ENCODE measurements at regions not wholly inside any gene's neighbourhood (a gene's known extent, or its start where the extent isn't known, plus 50 kb on each side); places are given as distances from the start of the nearest gene placed in this dataset.

DNA sequence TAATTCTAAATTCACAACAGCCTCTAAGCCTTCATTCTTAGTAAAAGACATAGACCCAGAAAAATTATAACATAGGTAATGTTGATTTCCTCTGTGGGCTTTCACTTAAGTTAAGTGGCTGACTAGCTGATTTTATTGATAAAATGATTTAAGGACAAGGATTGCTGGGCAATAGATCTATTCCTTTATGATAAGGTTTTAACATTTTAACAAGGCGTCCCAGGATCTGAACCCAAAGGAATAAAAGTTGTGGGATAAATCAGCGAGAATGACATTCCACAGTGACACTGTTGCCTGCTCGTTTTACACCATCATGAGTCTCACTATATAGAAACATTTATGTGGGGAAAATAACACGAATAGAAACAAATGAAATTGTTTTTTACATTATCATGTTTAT lies 1151.0 kb downstream of the ZPLD1 start:
- Histone ChIP-seq H3K27me3 (no peaks in the 10 kb centered on the region), H3K4me1 (no peaks in the 10 kb centered on the region), H3K27ac (no peak overlapping the region), H3K4me3 (no peak overlapping the region), H3K9me3 (no peaks in the 10 kb centered on the region), H3K36me3 (no peaks in the 10 kb centered on the region)
- DNase-seq (ENCODE audit: extremely low spot score in 2 of 2) = no peak
- TF ChIP-seq POLR2A (IDR thresholded peaks at IDR 0.05) (no peak), POLR2AphosphoS5 (IDR thresholded peaks at IDR 0.05; ENCODE audit: insufficient read depth in 1 of 2, low read depth in 1 of 2) (no peak)
- TF ChIP-seq, protein P1, sequence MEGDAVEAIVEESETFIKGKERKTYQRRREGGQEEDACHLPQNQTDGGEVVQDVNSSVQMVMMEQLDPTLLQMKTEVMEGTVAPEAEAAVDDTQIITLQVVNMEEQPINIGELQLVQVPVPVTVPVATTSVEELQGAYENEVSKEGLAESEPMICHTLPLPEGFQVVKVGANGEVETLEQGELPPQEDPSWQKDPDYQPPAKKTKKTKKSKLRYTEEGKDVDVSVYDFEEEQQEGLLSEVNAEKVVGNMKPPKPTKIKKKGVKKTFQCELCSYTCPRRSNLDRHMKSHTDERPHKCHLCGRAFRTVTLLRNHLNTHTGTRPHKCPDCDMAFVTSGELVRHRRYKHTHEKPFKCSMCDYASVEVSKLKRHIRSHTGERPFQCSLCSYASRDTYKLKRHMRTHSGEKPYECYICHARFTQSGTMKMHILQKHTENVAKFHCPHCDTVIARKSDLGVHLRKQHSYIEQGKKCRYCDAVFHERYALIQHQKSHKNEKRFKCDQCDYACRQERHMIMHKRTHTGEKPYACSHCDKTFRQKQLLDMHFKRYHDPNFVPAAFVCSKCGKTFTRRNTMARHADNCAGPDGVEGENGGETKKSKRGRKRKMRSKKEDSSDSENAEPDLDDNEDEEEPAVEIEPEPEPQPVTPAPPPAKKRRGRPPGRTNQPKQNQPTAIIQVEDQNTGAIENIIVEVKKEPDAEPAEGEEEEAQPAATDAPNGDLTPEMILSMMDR (IDR thresholded peaks at IDR 0.05) = no peak
- intact Hi-C loops (cut with DNase I) = no loop called here

GRCh38 chr3:103589770-103590169 lies 1155.0 kb downstream of the ZPLD1 start:
- H3K4me1 ChIP-seq = no peaks in the 10 kb centered on the region
- intact Hi-C loops (cut with DNase I) = no loop called here
- no peaks in the 10 kb centered on the region for H3K27me3 ChIP-seq
- H3K9me3 ChIP-seq = no peaks in the 10 kb centered on the region
- H3K27ac ChIP-seq = no peak overlapping the region
- no peaks in the 10 kb centered on the region for H3K36me3 ChIP-seq
- DNase-seq (ENCODE audit: extremely low spot score in 2 of 2) = no peak
- H3K4me3 ChIP-seq = no peak overlapping the region
- no peak for TF ChIP-seq POLR2AphosphoS5 (IDR thresholded peaks at IDR 0.05; ENCODE audit: insufficient read depth in 1 of 2, low read depth in 1 of 2)
- TF ChIP-seq POLR2A (IDR thresholded peaks at IDR 0.05) = no peak
- TF ChIP-seq, protein P1 (IDR thresholded peaks at IDR 0.05) = no peak

DNA sequence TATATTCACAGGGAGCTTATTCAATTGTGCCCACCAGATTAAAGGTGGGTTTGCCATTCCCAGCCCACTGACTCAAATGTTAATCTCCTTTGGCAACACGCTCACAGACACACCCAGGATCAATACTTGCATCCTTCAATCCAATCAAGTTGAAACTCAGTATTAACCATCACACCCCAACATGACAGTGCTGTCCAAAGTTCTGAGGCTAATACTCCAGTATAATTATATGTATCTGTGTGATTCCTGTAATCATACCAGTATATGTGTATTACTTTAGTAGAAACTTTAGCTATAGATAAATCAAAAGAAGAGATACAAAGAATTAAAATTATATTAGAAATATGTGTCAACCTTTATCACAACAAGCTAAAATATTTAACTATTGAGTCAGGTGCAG lies 1166.0 kb downstream of the ZPLD1 start:
- TF ChIP-seq POLR2A (IDR thresholded peaks at IDR 0.05) (no peak), POLR2AphosphoS5 (IDR thresholded peaks at IDR 0.05; ENCODE audit: insufficient read depth in 1 of 2, low read depth in 1 of 2) (no peak)
- TF ChIP-seq, protein P1 (IDR thresholded peaks at IDR 0.05) = no peak
- Histone ChIP-seq H3K4me3 (no peak overlapping the region), H3K4me1 (no peaks in the 10 kb centered on the region), H3K36me3 (no peaks in the 10 kb centered on the region), H3K27ac (no peak overlapping the region), H3K9me3 (no peaks in the 10 kb centered on the region), H3K27me3 (no peaks in the 10 kb centered on the region)
- intact Hi-C loops (cut with DNase I) = no loop called here
- DNase-seq (ENCODE audit: extremely low spot score in 2 of 2) = no peak

GRCh38 chr3:103601666-103602065 lies 1166.9 kb downstream of the ZPLD1 start:
- no peaks in the 10 kb centered on the region for H3K9me3 ChIP-seq
- H3K27me3 ChIP-seq = no peaks in the 10 kb centered on the region
- no peaks in the 10 kb centered on the region for H3K4me1 ChIP-seq
- H3K36me3 ChIP-seq = no peaks in the 10 kb centered on the region
- TF ChIP-seq POLR2A (IDR thresholded peaks at IDR 0.05) (no peak), POLR2AphosphoS5 (IDR thresholded peaks at IDR 0.05; ENCODE audit: insufficient read depth in 1 of 2, low read depth in 1 of 2) (no peak)
- TF ChIP-seq, protein P1 (IDR thresholded peaks at IDR 0.05) = no peak
- H3K27ac ChIP-seq = no peak overlapping the region
- no peak overlapping the region for H3K4me3 ChIP-seq
- intact Hi-C loops (cut with DNase I) = no loop called here
- no peak for DNase-seq (ENCODE audit: extremely low spot score in 2 of 2)

DNA sequence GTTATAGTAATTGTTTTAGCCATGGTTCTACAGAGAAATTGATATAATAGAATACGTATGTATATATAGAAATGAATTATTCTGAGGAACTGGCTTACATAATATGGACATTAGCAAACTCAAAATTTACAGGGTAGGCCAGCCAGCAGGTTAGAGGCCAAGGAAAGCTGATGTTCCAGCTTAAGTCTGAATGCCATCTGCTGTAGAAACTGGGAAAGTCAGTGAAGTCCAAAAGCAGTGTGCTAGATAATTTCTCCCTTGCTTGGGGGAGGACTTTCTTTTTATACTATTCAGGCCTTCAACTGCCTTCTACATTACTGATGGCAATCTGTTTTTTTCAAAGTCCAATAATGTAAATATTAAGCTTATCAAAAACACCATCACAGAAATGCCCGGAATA lies 1174.7 kb downstream of the ZPLD1 start:
- H3K36me3 ChIP-seq = no peaks in the 10 kb centered on the region
- intact Hi-C loops (cut with DNase I) = no loop called here
- H3K9me3 ChIP-seq = no peaks in the 10 kb centered on the region
- no peak for TF ChIP-seq POLR2A (IDR thresholded peaks at IDR 0.05)
- TF ChIP-seq POLR2AphosphoS5 (IDR thresholded peaks at IDR 0.05; ENCODE audit: insufficient read depth in 1 of 2, low read depth in 1 of 2) = no peak
- TF ChIP-seq, protein P1 (IDR thresholded peaks at IDR 0.05) = no peak
- no peak for DNase-seq (ENCODE audit: extremely low spot score in 2 of 2)
- no peaks in the 10 kb centered on the region for H3K4me1 ChIP-seq
- H3K27ac ChIP-seq = no peak overlapping the region
- no peaks in the 10 kb centered on the region for H3K27me3 ChIP-seq
- no peak overlapping the region for H3K4me3 ChIP-seq
